Glutamatergic neuron (in vitro differentiated cells): ENCODE measurements at regions not wholly inside any gene's neighbourhood (a gene's known extent, or its start where the extent isn't known, plus 50 kb on each side); places are given as distances from the start of the nearest gene placed in this dataset.

Experiments used
- DNase-seq: peaks from one replicate; pipeline ENCODE4 v3.0.0; 2022
- H3K27ac Mint-ChIP-seq: one replicate; pipeline ENCODE4 v1.8.0; 2020; ENCODE audit warnings: mild to moderate bottlenecking, mixed read lengths, inconsistent platforms; ENCODE audit not compliant: unreplicated experiment
- H3K27me3 Mint-ChIP-seq: one replicate; pipeline ENCODE4 v1.8.0; 2020; ENCODE audit warnings: mild to moderate bottlenecking, moderate library complexity, mixed read lengths, inconsistent platforms; ENCODE audit not compliant: unreplicated experiment
- H3K36me3 Mint-ChIP-seq: one replicate; pipeline ENCODE4 v1.8.0; 2020; ENCODE audit warnings: mild to moderate bottlenecking, mixed read lengths, inconsistent platforms; ENCODE audit not compliant: unreplicated experiment
- H3K4me1 Mint-ChIP-seq: one replicate; pipeline ENCODE4 v1.8.0; 2020; ENCODE audit warnings: mild to moderate bottlenecking, low read depth, mixed read lengths, inconsistent platforms; ENCODE audit not compliant: unreplicated experiment
- H3K4me3 Mint-ChIP-seq: one replicate; pipeline ENCODE4 v1.8.0; 2020; ENCODE audit warnings: mild to moderate bottlenecking, mixed read lengths, inconsistent platforms; ENCODE audit not compliant: unreplicated experiment
- H3K9me3 Mint-ChIP-seq: one replicate; pipeline ENCODE4 v1.8.0; 2020; ENCODE audit warnings: mild to moderate bottlenecking, moderate library complexity, mixed read lengths, inconsistent platforms; ENCODE audit not compliant: unreplicated experiment
- TF ChIP-seq, protein P1 (sequence below): fragments of 200-600 bp; sonication (generic); IDR thresholded peaks from one replicate; pipeline ENCODE4 v1.5.0; 2021; ENCODE audit not compliant: partially characterized antibody, unreplicated experiment

DNA sequence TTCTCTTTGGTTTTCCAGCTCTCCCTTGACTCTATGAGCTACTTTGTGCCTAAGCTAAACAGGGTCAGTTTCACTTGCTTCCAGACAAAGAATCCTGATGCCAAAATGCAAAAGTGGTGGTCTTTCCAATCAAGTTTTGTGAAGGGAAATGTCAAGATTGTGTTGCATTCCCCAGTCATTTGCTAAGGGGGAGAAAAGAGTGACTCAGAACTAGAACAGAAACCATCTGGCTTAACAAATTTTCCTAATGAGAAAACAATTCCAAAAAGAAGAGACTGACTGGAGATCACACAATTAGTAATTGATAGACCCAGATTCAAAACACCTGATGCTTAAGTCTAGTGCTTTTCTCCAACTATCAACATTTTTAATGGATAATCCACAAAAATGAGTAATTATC is 235.1 kb upstream of the DIO2 start:
- no peak overlapping the region for H3K27ac Mint-ChIP-seq
- no peaks in the 10 kb centered on the region for H3K9me3 Mint-ChIP-seq
- no peak for DNase-seq
- H3K36me3 Mint-ChIP-seq = peaks cover 4% of the 10 kb centered on the region
- H3K4me3 Mint-ChIP-seq = no peak overlapping the region
- H3K4me1 Mint-ChIP-seq = no peaks in the 10 kb centered on the region
- TF ChIP-seq, protein P1, sequence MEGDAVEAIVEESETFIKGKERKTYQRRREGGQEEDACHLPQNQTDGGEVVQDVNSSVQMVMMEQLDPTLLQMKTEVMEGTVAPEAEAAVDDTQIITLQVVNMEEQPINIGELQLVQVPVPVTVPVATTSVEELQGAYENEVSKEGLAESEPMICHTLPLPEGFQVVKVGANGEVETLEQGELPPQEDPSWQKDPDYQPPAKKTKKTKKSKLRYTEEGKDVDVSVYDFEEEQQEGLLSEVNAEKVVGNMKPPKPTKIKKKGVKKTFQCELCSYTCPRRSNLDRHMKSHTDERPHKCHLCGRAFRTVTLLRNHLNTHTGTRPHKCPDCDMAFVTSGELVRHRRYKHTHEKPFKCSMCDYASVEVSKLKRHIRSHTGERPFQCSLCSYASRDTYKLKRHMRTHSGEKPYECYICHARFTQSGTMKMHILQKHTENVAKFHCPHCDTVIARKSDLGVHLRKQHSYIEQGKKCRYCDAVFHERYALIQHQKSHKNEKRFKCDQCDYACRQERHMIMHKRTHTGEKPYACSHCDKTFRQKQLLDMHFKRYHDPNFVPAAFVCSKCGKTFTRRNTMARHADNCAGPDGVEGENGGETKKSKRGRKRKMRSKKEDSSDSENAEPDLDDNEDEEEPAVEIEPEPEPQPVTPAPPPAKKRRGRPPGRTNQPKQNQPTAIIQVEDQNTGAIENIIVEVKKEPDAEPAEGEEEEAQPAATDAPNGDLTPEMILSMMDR = no peak
- H3K27me3 Mint-ChIP-seq = no peaks in the 10 kb centered on the region

DNA sequence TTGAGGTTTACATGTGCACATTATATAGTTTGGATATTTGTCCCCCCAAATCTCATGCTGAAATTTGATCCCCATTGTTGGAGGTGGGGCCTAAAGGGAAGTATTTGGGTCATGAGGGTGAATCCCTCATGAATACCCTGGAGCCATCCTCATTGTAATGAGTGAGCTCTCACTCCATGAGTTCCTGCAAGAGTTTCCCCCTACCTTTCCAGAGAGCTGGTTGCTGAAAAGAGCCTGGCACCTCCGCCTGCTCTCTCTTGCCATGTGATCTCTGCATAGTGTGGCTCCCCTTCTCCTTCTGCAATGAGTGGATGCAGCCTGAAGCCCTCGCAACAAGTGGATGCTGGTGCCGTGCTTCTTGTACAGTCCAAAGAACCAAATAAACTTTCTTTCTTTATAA is 234.3 kb upstream of the DIO2 start:
- H3K4me1 Mint-ChIP-seq = no peaks in the 10 kb centered on the region
- H3K27me3 Mint-ChIP-seq = no peaks in the 10 kb centered on the region
- DNase-seq = no peak
- H3K27ac Mint-ChIP-seq = no peak overlapping the region
- no peak overlapping the region for H3K4me3 Mint-ChIP-seq
- TF ChIP-seq, protein P1 = no peak
- H3K9me3 Mint-ChIP-seq = no peaks in the 10 kb centered on the region
- no peaks in the 10 kb centered on the region for H3K36me3 Mint-ChIP-seq

DNA sequence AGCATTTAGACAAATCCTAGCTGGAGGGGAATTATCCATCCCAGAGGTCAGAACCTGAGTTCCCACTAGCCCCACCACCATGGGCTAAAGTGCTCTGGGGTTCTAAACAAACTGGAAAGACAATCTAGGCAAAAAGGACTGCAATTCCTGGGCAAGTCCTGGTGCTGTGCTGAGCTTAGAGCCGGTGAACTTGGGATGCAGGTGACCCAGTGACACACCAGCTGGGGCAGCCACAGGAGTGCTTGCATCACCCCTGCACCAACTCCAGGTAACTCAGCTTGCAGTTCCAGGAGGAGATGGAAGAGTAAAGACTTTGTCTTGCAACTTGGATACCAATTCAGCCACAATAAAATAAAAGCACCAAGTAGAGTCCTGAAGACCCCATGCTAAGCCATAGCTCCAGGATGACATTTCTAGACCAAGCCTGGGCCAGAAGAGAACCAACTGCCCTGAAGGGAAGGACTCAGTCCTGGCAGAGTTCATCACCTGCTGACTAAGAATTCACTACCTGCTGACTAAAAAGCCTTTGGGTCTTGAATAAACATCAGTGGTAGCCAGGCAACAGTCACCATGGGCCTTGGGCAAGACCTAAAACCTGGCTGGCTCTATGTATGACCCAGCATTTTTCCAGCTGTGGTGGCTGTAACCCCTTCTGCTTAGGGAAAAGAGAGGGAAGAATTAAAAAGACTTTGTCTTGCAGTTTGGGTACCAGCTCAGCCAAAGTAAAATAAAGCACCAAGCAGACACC is 223.4 kb upstream of the DIO2 start:
- Mint-ChIP-seq H3K4me1 (peaks cover 2% of the 10 kb centered on the region), H3K4me3 (no peak overlapping the region), H3K36me3 (no peaks in the 10 kb centered on the region), H3K27ac (no peak overlapping the region), H3K27me3 (no peaks in the 10 kb centered on the region), H3K9me3 (peaks cover 3% of the 10 kb centered on the region)
- no peak for DNase-seq
- TF ChIP-seq, protein P1 = no peak

DNA sequence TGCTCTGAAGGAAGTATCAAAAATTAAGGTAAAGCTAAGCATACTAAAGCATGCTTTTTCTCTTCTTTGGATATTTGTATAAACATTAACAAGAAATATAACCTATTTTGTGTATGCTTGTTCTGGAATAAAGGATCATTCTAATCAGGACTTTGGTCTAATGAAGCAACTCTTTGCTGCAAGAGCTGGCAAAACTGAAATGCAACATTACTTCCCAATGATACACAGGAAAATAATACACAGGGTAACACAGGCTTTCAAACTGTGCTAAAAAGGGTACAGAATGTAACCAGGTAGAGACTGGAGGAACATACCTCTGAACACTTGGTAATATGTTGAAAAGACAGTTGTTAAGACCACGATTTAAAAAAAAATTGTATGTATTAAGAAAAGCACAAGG is 222.5 kb upstream of the DIO2 start:
- H3K36me3 Mint-ChIP-seq = no peaks in the 10 kb centered on the region
- no peak overlapping the region for H3K27ac Mint-ChIP-seq
- TF ChIP-seq, protein P1 = no peak
- H3K4me3 Mint-ChIP-seq = no peak overlapping the region
- no peak for DNase-seq
- H3K4me1 Mint-ChIP-seq = peaks cover 2% of the 10 kb centered on the region
- H3K27me3 Mint-ChIP-seq = no peaks in the 10 kb centered on the region
- peaks cover under 1% of the 10 kb centered on the region for H3K9me3 Mint-ChIP-seq

DNA sequence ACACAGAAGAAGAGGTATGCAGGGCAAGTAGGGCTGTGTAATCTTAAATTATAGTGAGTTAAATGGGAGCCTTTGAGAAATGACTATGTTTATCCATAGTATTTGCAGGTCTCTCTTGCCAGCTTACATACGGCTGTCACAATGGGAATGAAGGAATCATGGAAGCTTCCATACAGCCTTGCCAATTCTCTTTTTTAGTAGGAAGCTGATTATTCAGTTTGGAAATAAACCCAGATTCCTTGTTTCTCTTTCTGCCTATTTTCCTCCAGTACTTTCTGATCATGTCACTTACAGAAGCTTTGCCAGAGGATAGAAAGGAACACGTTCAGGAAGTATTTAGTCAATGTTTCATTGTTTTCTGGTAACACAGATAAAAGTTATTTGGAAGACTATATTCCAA is 217.4 kb upstream of the DIO2 start:
- Mint-ChIP-seq H3K4me1 (peaks cover 2% of the 10 kb centered on the region), H3K36me3 (no peaks in the 10 kb centered on the region), H3K9me3 (no peaks in the 10 kb centered on the region), H3K27me3 (no peaks in the 10 kb centered on the region), H3K4me3 (no peak overlapping the region), H3K27ac (no peak overlapping the region)
- no peak for DNase-seq
- TF ChIP-seq, protein P1 = no peak
